SU-DHL-6 (cell line): ENCODE measurements at regions not wholly inside any gene's neighbourhood (a gene's known extent, or its start where the extent isn't known, plus 50 kb on each side); places are given as distances from the start of the nearest gene placed in this dataset.

Experiments used
- H2AFZ ChIP-seq: fragments of 200-600 bp; sonication (generic); 2 replicates; pipeline ENCODE4 v1.6.1; 2014; ENCODE audit warnings: low read depth, mild to moderate bottlenecking, moderate library complexity, mixed read lengths, antibody characterized with exemption, low read length; ENCODE audit not compliant: severe bottlenecking
- H3F3A ChIP-seq: fragments of 200-600 bp; shearing (Covaris generic); 2 replicates; pipeline ENCODE4 v1.6.0; 2016; ENCODE audit warnings: antibody characterized with exemption, mild to moderate bottlenecking; ENCODE audit not compliant: insufficient read depth
- H3K27ac ChIP-seq: fragments of 200-600 bp; sonication (generic); 2 replicates; pipeline ENCODE4 v1.5.1; 2016; ENCODE audit warnings: low read depth, mild to moderate bottlenecking, low read length, moderate library complexity, mixed read lengths
- H3K27me3 ChIP-seq: fragments of 200-600 bp; sonication (generic), shearing (Covaris generic); 2 replicates; pipeline ENCODE4 v1.6.0; 2014; ENCODE audit warnings: mild to moderate bottlenecking, low read length
- H3K36me3 ChIP-seq: fragments of 200-600 bp; sonication (generic); 2 replicates; pipeline ENCODE4 v1.6.1; 2014; ENCODE audit warnings: mild to moderate bottlenecking, low read length, mixed read lengths
- H3K4me2 ChIP-seq: fragments of 300-600, 200-600 bp; shearing (Covaris generic), sonication (generic); 2 replicates; pipeline ENCODE4 v1.6.0; 2014; ENCODE audit warnings: low read length, low read depth, mild to moderate bottlenecking; ENCODE audit not compliant: poor library complexity, severe bottlenecking
- H3K4me3 ChIP-seq: fragments of 200-600 bp; sonication (generic); 2 replicates; pipeline ENCODE4 v1.5.1; 2014; ENCODE audit warnings: antibody characterized with exemption, low read length, mild to moderate bottlenecking, mixed read lengths; ENCODE audit not compliant: insufficient read depth, poor library complexity, severe bottlenecking
- H3K79me2 ChIP-seq: fragments of 200-600 bp; sonication (generic); 2 replicates; pipeline ENCODE4 v1.6.1; 2014; ENCODE audit warnings: mild to moderate bottlenecking, low read length, moderate library complexity; ENCODE audit not compliant: insufficient read depth
- H3K9ac ChIP-seq: fragments of 200-600 bp; sonication (generic); 2 replicates; pipeline ENCODE4 v1.7.0; 2014; ENCODE audit warnings: mild to moderate bottlenecking, low read length
- H3K9me2 ChIP-seq: fragments of 200-600 bp; sonication (generic); replicated peaks from 2 replicates; pipeline ENCODE4 v1.6.1; 2014; ENCODE audit warnings: low read length; ENCODE audit not compliant: insufficient read depth
- H3K9me3 ChIP-seq: fragments of 200-600 bp; sonication (generic); 2 replicates; pipeline ENCODE4 v1.6.1; 2014; ENCODE audit warnings: low read length, mixed read lengths; ENCODE audit not compliant: insufficient read depth
- H4K20me1 ChIP-seq: fragments of 200-600 bp; sonication (generic); 2 replicates; pipeline ENCODE4 v1.6.1; 2014; ENCODE audit warnings: low read depth, mild to moderate bottlenecking, antibody characterized with exemption, low read length, moderate library complexity, mixed read lengths
- EZH2phosphoT487 ChIP-seq: fragments of 200-600 bp; sonication (generic), shearing (Covaris generic); conservative IDR thresholded peaks from 2 replicates; pipeline ENCODE4 v1.6.1; 2018; ENCODE audit warnings: mild to moderate bottlenecking, antibody characterized with exemption, low read length, moderate library complexity, mixed read lengths
- TF ChIP-seq, protein P1 (sequence below): fragments of 200-600 bp; sonication (generic); IDR thresholded peaks from one replicate; pipeline ENCODE4 v1.5.1; 2017; ENCODE audit warnings: antibody characterized with exemption, mild to moderate bottlenecking, low read length, moderate library complexity; ENCODE audit not compliant: insufficient read depth, poor library complexity, severe bottlenecking

DNA sequence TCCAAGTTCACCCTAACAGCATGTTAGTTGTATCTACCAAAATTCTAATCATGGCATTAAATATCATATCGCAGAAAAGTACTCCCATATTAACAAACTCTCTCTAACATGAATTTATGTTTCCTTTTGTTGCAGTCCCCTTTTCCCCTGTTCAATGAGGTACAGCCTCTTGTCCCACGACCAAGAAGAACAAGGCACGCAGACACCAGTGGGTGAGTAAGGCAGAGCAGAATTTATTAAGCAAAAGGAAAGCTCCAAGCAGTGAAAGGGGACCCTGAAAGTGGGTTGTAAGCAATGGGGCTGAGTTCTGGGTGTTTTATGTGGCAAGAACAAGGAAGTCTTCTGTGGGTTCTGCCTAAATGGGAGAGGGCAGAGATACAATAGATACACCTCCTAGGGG is 183.5 kb downstream of the LURAP1L start:
- Histone ChIP-seq H3K79me2 (no peaks in the 10 kb centered on the region), H3K9me3 (0 out of 2 replicates have a peak, but pooled peaks cover 11% of the 10 kb centered on the region), H4K20me1 (no peaks in the 10 kb centered on the region), H2AFZ (no peak overlapping the region), H3K9ac (no peak overlapping the region), H3K4me3 (no peak overlapping the region), H3K4me2 (no peak overlapping the region), H3K27me3 (no peaks in the 10 kb centered on the region), H3K36me3 (no peaks in the 10 kb centered on the region), H3K9me2 (no peaks in the 10 kb centered on the region), H3F3A (no peaks in the 10 kb centered on the region), H3K27ac (no peak overlapping the region)
- TF ChIP-seq EZH2phosphoT487 = no peak
- TF ChIP-seq, protein P1, sequence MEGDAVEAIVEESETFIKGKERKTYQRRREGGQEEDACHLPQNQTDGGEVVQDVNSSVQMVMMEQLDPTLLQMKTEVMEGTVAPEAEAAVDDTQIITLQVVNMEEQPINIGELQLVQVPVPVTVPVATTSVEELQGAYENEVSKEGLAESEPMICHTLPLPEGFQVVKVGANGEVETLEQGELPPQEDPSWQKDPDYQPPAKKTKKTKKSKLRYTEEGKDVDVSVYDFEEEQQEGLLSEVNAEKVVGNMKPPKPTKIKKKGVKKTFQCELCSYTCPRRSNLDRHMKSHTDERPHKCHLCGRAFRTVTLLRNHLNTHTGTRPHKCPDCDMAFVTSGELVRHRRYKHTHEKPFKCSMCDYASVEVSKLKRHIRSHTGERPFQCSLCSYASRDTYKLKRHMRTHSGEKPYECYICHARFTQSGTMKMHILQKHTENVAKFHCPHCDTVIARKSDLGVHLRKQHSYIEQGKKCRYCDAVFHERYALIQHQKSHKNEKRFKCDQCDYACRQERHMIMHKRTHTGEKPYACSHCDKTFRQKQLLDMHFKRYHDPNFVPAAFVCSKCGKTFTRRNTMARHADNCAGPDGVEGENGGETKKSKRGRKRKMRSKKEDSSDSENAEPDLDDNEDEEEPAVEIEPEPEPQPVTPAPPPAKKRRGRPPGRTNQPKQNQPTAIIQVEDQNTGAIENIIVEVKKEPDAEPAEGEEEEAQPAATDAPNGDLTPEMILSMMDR = no peak

DNA sequence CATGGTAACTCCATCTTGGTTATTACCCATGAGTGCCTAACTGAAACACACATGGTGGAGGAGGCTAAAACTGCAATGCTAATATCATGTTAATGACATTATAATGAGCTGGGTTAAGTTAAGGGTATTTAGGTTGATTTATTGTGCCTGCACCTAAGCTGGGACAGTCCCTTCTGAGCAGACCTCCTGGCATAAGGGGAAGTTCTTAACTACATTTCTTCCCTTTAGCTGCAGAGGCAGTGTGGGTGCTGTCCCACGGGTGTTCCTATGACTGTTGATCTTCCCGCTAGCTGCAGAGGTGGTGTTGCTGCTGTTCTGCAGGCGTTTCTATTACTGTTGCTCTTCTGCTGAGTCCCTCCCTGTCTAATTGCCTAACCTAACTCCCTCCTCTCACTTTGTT is 183.9 kb downstream of the LURAP1L start:
- Histone ChIP-seq H3K9me2 (no peaks in the 10 kb centered on the region), H3F3A (no peaks in the 10 kb centered on the region), H3K4me2 (no peak overlapping the region), H3K4me3 (no peak overlapping the region), H3K27ac (no peak overlapping the region), H2AFZ (no peak overlapping the region), H4K20me1 (no peaks in the 10 kb centered on the region), H3K79me2 (no peaks in the 10 kb centered on the region), H3K9me3 (0 out of 2 replicates have a peak, but pooled peaks cover 11% of the 10 kb centered on the region), H3K9ac (no peak overlapping the region), H3K36me3 (no peaks in the 10 kb centered on the region), H3K27me3 (no peaks in the 10 kb centered on the region)
- no peak for TF ChIP-seq EZH2phosphoT487
- TF ChIP-seq, protein P1 = no peak

GRCh38 chr9:12961276-12961809 is 186.5 kb downstream of the LURAP1L start:
- no peaks in the 10 kb centered on the region for H3F3A ChIP-seq
- no peaks in the 10 kb centered on the region for H3K27me3 ChIP-seq
- H3K79me2 ChIP-seq = no peaks in the 10 kb centered on the region
- no peak overlapping the region for H3K4me2 ChIP-seq
- H4K20me1 ChIP-seq = no peaks in the 10 kb centered on the region
- H3K4me3 ChIP-seq = no peak overlapping the region
- H2AFZ ChIP-seq = no peak overlapping the region
- H3K9me2 ChIP-seq = no peaks in the 10 kb centered on the region
- TF ChIP-seq EZH2phosphoT487 = no peak
- TF ChIP-seq, protein P1 = no peak
- no peak overlapping the region for H3K9ac ChIP-seq
- H3K27ac ChIP-seq = no peak overlapping the region
- 0 out of 2 replicates have a peak, but pooled peaks cover 11% of the 10 kb centered on the region for H3K9me3 ChIP-seq
- H3K36me3 ChIP-seq = no peaks in the 10 kb centered on the region
